IMR-90 (cell line): ENCODE measurements at regions not wholly inside any gene's neighbourhood (a gene's known extent, or its start where the extent isn't known, plus 50 kb on each side); places are given as distances from the start of the nearest gene placed in this dataset.

ENCODE experiments used
- ATAC-seq: fragments of 200-7000 bp; cut with Tn5 transposase; 2 replicates; pipeline ENCODE4 v1.9.1; 2020; ENCODE audit warnings: low read depth, mild to moderate bottlenecking, moderate library complexity
- BruUV-seq: library from RNA; stranded (reverse); fragments of 400-500 nt; replicated peaks from 2 replicates; lab custom pipeline; 2021; lab: Mats Ljungman, UMichigan
- CTCF ChIA-PET: fragments of 300-600 bp; formaldehyde crosslinking; extraction: SDS; loops from one replicate; lab custom pipeline; 2021; ENCODE audit warnings: antibody characterized with exemption; lab: Yijun Ruan, JAX
- POLR2A ChIA-PET: fragments of 300-600 bp; sonication (Branson Sonifier 250); formaldehyde crosslinking; loops from one replicate; lab custom pipeline; 2022; ENCODE audit warnings: antibody characterized with exemption; ENCODE audit not compliant: unreplicated experiment; lab: Charles Lee
- DNase-seq: peaks from one replicate; pipeline ENCODE4 v3.0.0; 2013
- H2AFZ ChIP-seq: replicated peaks from 2 replicates; pipeline ENCODE3; 2013; ENCODE audit warnings: low read length, mild to moderate bottlenecking; ENCODE audit not compliant: poor library complexity
- H2AK5ac ChIP-seq: 2 replicates; pipeline ENCODE4 v1.6.1; 2013; ENCODE audit warnings: low read depth, low read length, inconsistent platforms
- H2AK9ac ChIP-seq: replicated peaks from 2 replicates; pipeline ENCODE3; 2013; ENCODE audit warnings: mild to moderate bottlenecking, low read depth, low read length, moderate library complexity; ENCODE audit not compliant: poor library complexity
- H2BK120ac ChIP-seq: 2 replicates; pipeline ENCODE4 v1.6.1; 2013; ENCODE audit warnings: low read depth, low read length, inconsistent platforms
- H2BK15ac ChIP-seq: 3 replicates; pipeline ENCODE4 v1.6.1; 2013; ENCODE audit warnings: low read depth, low read length, inconsistent platforms
- H2BK20ac ChIP-seq: 2 replicates; pipeline ENCODE4 v1.6.1; 2013; ENCODE audit warnings: low read depth, mild to moderate bottlenecking, inconsistent platforms, low read length, moderate library complexity
- H2BK5ac ChIP-seq: 2 replicates; pipeline ENCODE4 v1.6.1; 2013; ENCODE audit warnings: mild to moderate bottlenecking, low read depth, low read length, inconsistent platforms; ENCODE audit not compliant: poor library complexity, severe bottlenecking
- H3K14ac ChIP-seq: replicated peaks from 2 replicates; pipeline ENCODE4 v1.6.1; 2013; ENCODE audit warnings: low read depth, low read length, inconsistent platforms
- H3K18ac ChIP-seq: 2 replicates; pipeline ENCODE4 v1.6.1; 2013; ENCODE audit warnings: low read depth, low read length, control low read depth
- H3K23ac ChIP-seq: 2 replicates; pipeline ENCODE4 v1.6.1; 2013; ENCODE audit warnings: low read depth, low read length, inconsistent platforms
- H3K27ac ChIP-seq: 2 replicates; pipeline ENCODE4 v1.5.1; 2013; ENCODE audit warnings: mild to moderate bottlenecking, control low read depth, low read length; ENCODE audit not compliant: insufficient read depth
- H3K27me3 ChIP-seq: 2 replicates; pipeline ENCODE4 v1.6.1; 2013; ENCODE audit warnings: low read length; ENCODE audit not compliant: control insufficient read depth, insufficient read depth
- H3K36me3 ChIP-seq: 2 replicates; pipeline ENCODE4 v1.6.1; 2013; ENCODE audit warnings: low read length, mixed read lengths; ENCODE audit not compliant: control insufficient read depth, insufficient read depth
- H3K4ac ChIP-seq: 2 replicates; pipeline ENCODE4 v1.6.1; 2013; ENCODE audit warnings: low read depth, low read length, inconsistent platforms
- H3K4me1 ChIP-seq: 2 replicates; pipeline ENCODE4 v1.6.1; 2013; ENCODE audit warnings: low read length, mixed read lengths; ENCODE audit not compliant: control insufficient read depth, insufficient read depth
- H3K4me2 ChIP-seq: 2 replicates; pipeline ENCODE4 v1.6.1; 2013; ENCODE audit warnings: low read depth, mild to moderate bottlenecking, control low read depth, low read length, moderate library complexity
- H3K4me3 ChIP-seq: 2 replicates; pipeline ENCODE4 v1.5.1; 2013; ENCODE audit warnings: low read depth, mild to moderate bottlenecking, control low read depth, low read length, moderate library complexity; ENCODE audit not compliant: insufficient read depth
- H3K56ac ChIP-seq: 2 replicates; pipeline ENCODE4 v1.6.1; 2013; ENCODE audit warnings: low read length, inconsistent platforms; ENCODE audit not compliant: insufficient read depth; ENCODE audit errors: extremely low read depth
- H3K79me1 ChIP-seq, 2 experiments: 2 replicates each; pipeline ENCODE4 v1.6.1; 2013; ENCODE audit warnings: low read length in 2 of 2, inconsistent platforms in 1 of 2, low read depth in 1 of 2
- H3K9ac ChIP-seq: 2 replicates; pipeline ENCODE4 v1.6.1; 2013; ENCODE audit warnings: low read depth, low read length, control low read depth
- H3K9me1 ChIP-seq: 2 replicates; pipeline ENCODE4 v1.6.1; 2013; ENCODE audit warnings: low read length, inconsistent platforms; ENCODE audit not compliant: insufficient read depth
- H3K9me3 ChIP-seq: 2 replicates; pipeline ENCODE4 v1.6.1; 2013; ENCODE audit warnings: low read length; ENCODE audit not compliant: control insufficient read depth, insufficient read depth
- H4K20me1 ChIP-seq: 2 replicates; pipeline ENCODE4 v1.6.1; 2013; ENCODE audit warnings: low read length, inconsistent platforms; ENCODE audit not compliant: insufficient read depth
- H4K5ac ChIP-seq: 2 replicates; pipeline ENCODE4 v1.6.1; 2013; ENCODE audit warnings: mild to moderate bottlenecking, low read depth, low read length, control low read depth
- H4K8ac ChIP-seq, 2 experiments: 2 replicates each; pipeline ENCODE4 v1.6.1; 2013; ENCODE audit warnings: low read depth in 2 of 2, low read length in 2 of 2, control low read depth in 1 of 2, inconsistent platforms in 1 of 2
- H4K91ac ChIP-seq: 2 replicates; pipeline ENCODE4 v1.6.1; 2013; ENCODE audit warnings: low read depth, low read length, inconsistent platforms; ENCODE audit not compliant: insufficient read depth
- CEBPB ChIP-seq: IDR thresholded peaks from 2 replicates; pipeline ENCODE4 v1.6.1; 2012; ENCODE audit warnings: low read depth, low read length, improper control_type of control experiment
- CHD1 ChIP-seq: IDR thresholded peaks from 2 replicates; pipeline ENCODE4 v1.6.1; 2012; ENCODE audit warnings: low read depth, low read length, improper control_type of control experiment
- ELK1 ChIP-seq: fragments of 150-350 bp; IDR thresholded peaks from 2 replicates; pipeline ENCODE4 v1.6.1; 2016; ENCODE audit warnings: low read depth, mild to moderate bottlenecking, low read length, moderate library complexity, borderline replicate concordance
- FOS ChIP-seq: fragments of 150-350 bp; IDR thresholded peaks from 2 replicates; pipeline ENCODE4 v1.6.1; 2016; ENCODE audit warnings: low read depth, low read length
- MAZ ChIP-seq: IDR thresholded peaks from 2 replicates; pipeline ENCODE4 v1.6.1; 2012; ENCODE audit warnings: low read depth, mild to moderate bottlenecking, low read length, improper control_type of control experiment, moderate library complexity, borderline replicate concordance
- MXI1 ChIP-seq: IDR thresholded peaks from 2 replicates; pipeline ENCODE4 v1.6.1; 2012; ENCODE audit warnings: low read depth, mild to moderate bottlenecking, low read length, moderate library complexity, borderline replicate concordance
- NFE2L2 ChIP-seq: fragments of 150-350 bp; IDR thresholded peaks from 2 replicates; pipeline ENCODE4 v1.6.1; 2016; ENCODE audit warnings: low read depth, mild to moderate bottlenecking, low read length
- POLR2A ChIP-seq: IDR thresholded peaks from 2 replicates; pipeline ENCODE4 v1.6.1; 2012; ENCODE audit warnings: mild to moderate bottlenecking, low read depth, low read length
- RCOR1 ChIP-seq: IDR thresholded peaks from 2 replicates; pipeline ENCODE4 v1.6.1; 2012; ENCODE audit warnings: mild to moderate bottlenecking, low read length, improper control_type of control experiment; ENCODE audit not compliant: insufficient replicate concordance
- RFX5 ChIP-seq: IDR thresholded peaks from 2 replicates; pipeline ENCODE4 v1.8.0; 2012; ENCODE audit warnings: low read depth, mild to moderate bottlenecking, low read length, moderate library complexity
- WGBS, 2 experiments: methylation state at CpG; one replicate each; pipeline versions ENCODE4 v1.1.5 to v1.1.7; 2013; ENCODE audit warnings: missing lambda C conversion rate in 2 of 2; ENCODE audit not compliant: insufficient read length in 1 of 2; ENCODE audit errors: extremely low coverage in 2 of 2; 5-methylcytosine and 5-hydroxymethylcytosine counted together
- dilution Hi-C: fragments of 300-500 bp; cut with HindIII; formaldehyde crosslinking; loops from one replicate; pipeline ENCODE4 v1.14.3; 2018; ENCODE audit warnings: low sequenced_read_pairs; ENCODE audit not compliant: unreplicated experiment
- in situ Hi-C: fragments of 300-500 bp; cut with MboI; formaldehyde crosslinking; loops from 3 replicates; pipeline ENCODE4 v1.14.3; 2019; ENCODE audit warnings: low sequenced_read_pairs, inconsistent platforms, mixed read lengths
- intact Hi-C: fragments of 100-400 bp; cut with micrococcal nuclease; formaldehyde crosslinking; loops from 2 replicates; pipeline ENCODE4 v1.10.0; 2022
- TF ChIP-seq, protein P1 (sequence below): fragments of 150-350 bp; IDR thresholded peaks from 2 replicates; pipeline ENCODE4 v1.6.1; 2017; ENCODE audit warnings: mild to moderate bottlenecking, antibody characterized with exemption, low read length, low read depth
- TF ChIP-seq, protein P2 (sequence below): conservative IDR thresholded peaks from 2 replicates; pipeline ENCODE4 v1.5.1; 2012; ENCODE audit warnings: mild to moderate bottlenecking, low read depth, low read length, improper control_type of control experiment

- H3K4me2 ChIP-seq: no peak overlapping the region
- no peak overlapping the region for H2AK5ac ChIP-seq
- ATAC-seq (no peak), DNase-seq (no peak)
- H3K4ac ChIP-seq: no peak overlapping the region
- H3K27ac ChIP-seq: no peak overlapping the region
- no peaks in the 10 kb centered on the region for H3K4me1 ChIP-seq
- no peak overlapping the region for H3K18ac ChIP-seq
- POLR2A ChIA-PET: no interaction called here
- dilution Hi-C loops: no loop called here
- CTCF ChIA-PET: no interaction called here
- H3K9ac ChIP-seq: no peak overlapping the region
- no CpG with 5 or more reads among the region's 3 CpGs for WGBS, 2 experiments
- no peak overlapping the region for H4K91ac ChIP-seq
- H3K4me3 ChIP-seq: no peak overlapping the region
- H2BK15ac ChIP-seq: no peak overlapping the region
- H3K14ac ChIP-seq: no peak overlapping the region
- no peak overlapping the region for H2AFZ ChIP-seq
- no peaks in the 10 kb centered on the region for H4K20me1 ChIP-seq
- H2BK5ac ChIP-seq: no peak overlapping the region
- H3K56ac ChIP-seq: no peak overlapping the region
- H3K9me1 ChIP-seq: no peaks in the 10 kb centered on the region
- no peaks in the 10 kb centered on the region for H3K27me3 ChIP-seq
- no peak overlapping the region for H2BK120ac ChIP-seq
- in situ Hi-C loops: no loop called here
- no peak overlapping the region for H2BK20ac ChIP-seq
- no peak overlapping the region for H4K8ac ChIP-seq
- H4K5ac ChIP-seq: no peak overlapping the region
- no peak overlapping the region for H2AK9ac ChIP-seq
- BruUV-seq: no TSS peak
- H3K23ac ChIP-seq: no peak overlapping the region
- intact Hi-C loops: no loop called here
- no peaks in the 10 kb centered on the region for H3K79me1 ChIP-seq
- no peaks in the 10 kb centered on the region for H3K36me3 ChIP-seq
- TF ChIP-seq CEBPB: no peak
- TF ChIP-seq CHD1: no peak
- no peak for TF ChIP-seq RCOR1
- TF ChIP-seq RFX5: no peak
- TF ChIP-seq POLR2A: no peak
- TF ChIP-seq ELK1: no peak
- no peak for TF ChIP-seq NFE2L2
- no peak for TF ChIP-seq MAZ
- TF ChIP-seq MXI1: no peak
- TF ChIP-seq, protein P1, sequence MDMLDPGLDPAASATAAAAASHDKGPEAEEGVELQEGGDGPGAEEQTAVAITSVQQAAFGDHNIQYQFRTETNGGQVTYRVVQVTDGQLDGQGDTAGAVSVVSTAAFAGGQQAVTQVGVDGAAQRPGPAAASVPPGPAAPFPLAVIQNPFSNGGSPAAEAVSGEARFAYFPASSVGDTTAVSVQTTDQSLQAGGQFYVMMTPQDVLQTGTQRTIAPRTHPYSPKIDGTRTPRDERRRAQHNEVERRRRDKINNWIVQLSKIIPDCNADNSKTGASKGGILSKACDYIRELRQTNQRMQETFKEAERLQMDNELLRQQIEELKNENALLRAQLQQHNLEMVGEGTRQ: no peak
- TF ChIP-seq FOS: no peak
- TF ChIP-seq, protein P2, sequence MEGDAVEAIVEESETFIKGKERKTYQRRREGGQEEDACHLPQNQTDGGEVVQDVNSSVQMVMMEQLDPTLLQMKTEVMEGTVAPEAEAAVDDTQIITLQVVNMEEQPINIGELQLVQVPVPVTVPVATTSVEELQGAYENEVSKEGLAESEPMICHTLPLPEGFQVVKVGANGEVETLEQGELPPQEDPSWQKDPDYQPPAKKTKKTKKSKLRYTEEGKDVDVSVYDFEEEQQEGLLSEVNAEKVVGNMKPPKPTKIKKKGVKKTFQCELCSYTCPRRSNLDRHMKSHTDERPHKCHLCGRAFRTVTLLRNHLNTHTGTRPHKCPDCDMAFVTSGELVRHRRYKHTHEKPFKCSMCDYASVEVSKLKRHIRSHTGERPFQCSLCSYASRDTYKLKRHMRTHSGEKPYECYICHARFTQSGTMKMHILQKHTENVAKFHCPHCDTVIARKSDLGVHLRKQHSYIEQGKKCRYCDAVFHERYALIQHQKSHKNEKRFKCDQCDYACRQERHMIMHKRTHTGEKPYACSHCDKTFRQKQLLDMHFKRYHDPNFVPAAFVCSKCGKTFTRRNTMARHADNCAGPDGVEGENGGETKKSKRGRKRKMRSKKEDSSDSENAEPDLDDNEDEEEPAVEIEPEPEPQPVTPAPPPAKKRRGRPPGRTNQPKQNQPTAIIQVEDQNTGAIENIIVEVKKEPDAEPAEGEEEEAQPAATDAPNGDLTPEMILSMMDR: no peak
- no peaks in the 10 kb centered on the region for H3K9me3 ChIP-seq
Observed at GRCh38 chr10:53569455-53569854, 796.9 kb upstream of the MBL2 start.
